HFF-Myc (cell line): ENCODE measurements at regions not wholly inside any gene's neighbourhood (a gene's known extent, or its start where the extent isn't known, plus 50 kb on each side); places are given as distances from the start of the nearest gene placed in this dataset.

Experiments
- DNase-seq: peaks from one replicate; pipeline ENCODE4 v3.0.0-alpha.2; 2011; ENCODE audit warnings: low read depth; ENCODE audit errors: extremely low read depth
- H3K4me3 ChIP-seq: replicated peaks from 2 replicates; pipeline ENCODE4 v1.5.1; 2011; ENCODE audit warnings: low read depth, mild to moderate bottlenecking, control low read depth, low read length
- CTCF ChIP-seq: IDR thresholded peaks from 2 replicates; pipeline ENCODE4 v1.5.1; 2012; ENCODE audit warnings: mild to moderate bottlenecking, low read depth, low read length, control low read depth; ENCODE audit errors: missing control alignments

- TF ChIP-seq CTCF, result no peak
- no peak for DNase-seq
- no peak overlapping the region for H3K4me3 ChIP-seq
Measured at GRCh38 chr17:70772761-70773160, 603.4 kb downstream of the KCNJ2 start.

DNA sequence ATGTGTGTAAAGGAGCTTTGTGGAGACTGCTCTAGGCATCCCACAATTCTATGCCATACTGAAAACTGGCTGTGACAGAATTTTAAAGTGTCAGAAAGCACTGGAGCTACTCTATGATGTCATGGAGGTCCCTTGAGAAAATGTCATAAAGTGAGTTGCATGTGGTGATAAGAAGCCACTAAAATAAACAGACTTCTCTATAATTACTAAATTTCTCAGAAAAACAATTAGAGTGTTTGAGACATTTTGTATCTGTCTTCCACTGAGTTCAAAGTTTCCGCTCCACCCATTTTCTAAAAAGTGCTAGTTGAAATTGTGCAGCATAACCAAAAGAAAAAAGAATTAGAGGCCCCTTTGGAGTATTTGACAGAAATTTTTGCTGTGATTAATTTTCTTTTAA is 603.9 kb downstream of the KCNJ2 start:
- TF ChIP-seq CTCF, result no peak
- no peak for DNase-seq
- no peak overlapping the region for H3K4me3 ChIP-seq

- no peak for DNase-seq
- no peak for TF ChIP-seq CTCF
- no peak overlapping the region for H3K4me3 ChIP-seq
Measured at GRCh38 chr17:70774339-70775117, 605.2 kb downstream of the KCNJ2 start.

- no peak overlapping the region for H3K4me3 ChIP-seq
- no peak for DNase-seq
- TF ChIP-seq CTCF, result no peak
Measured at GRCh38 chr17:70775679-70776078, 606.3 kb downstream of the KCNJ2 start.

DNA sequence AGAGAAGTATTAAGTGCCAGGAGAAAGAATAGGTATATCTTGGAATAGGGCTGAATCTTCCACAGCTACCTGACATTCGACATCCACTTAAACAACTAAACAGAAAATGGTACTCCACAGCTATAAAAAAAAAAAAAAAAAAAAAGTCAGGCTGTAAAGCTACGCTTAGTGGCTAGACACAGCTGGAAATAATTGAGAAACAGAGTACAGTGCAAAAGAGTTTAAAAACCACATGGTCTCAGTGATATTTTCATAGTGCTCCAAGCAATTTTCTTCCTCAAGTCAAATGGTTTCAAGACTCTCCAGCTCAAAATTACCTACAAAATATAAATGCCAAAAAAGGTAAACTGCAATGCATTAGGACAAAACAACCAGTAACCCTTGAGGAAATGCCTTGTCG is 607.1 kb downstream of the KCNJ2 start:
- no peak overlapping the region for H3K4me3 ChIP-seq
- no peak for DNase-seq
- no peak for TF ChIP-seq CTCF

- H3K4me3 ChIP-seq, result no peak overlapping the region
- TF ChIP-seq CTCF, result no peak
- no peak for DNase-seq
Measured at GRCh38 chr17:70780031-70780430, 610.7 kb downstream of the KCNJ2 start.

- DNase-seq, result no peak
- no peak overlapping the region for H3K4me3 ChIP-seq
- no peak for TF ChIP-seq CTCF
Measured at GRCh38 chr17:70786081-70786480, 616.7 kb downstream of the KCNJ2 start.
